ENCODE measurements at regions not wholly inside any gene's neighbourhood (a gene's known extent, or its start where the extent isn't known, plus 50 kb on each side); places are given as distances from the start of the nearest gene placed in this dataset.
A peak's percentile ranks its signal among the peaks of the same experiment; 100 is the strongest.
"Not testable (repeated sequence)": the region's sequence is repeated elsewhere in the genome, so short reads cannot be mapped to it uniquely, and the experiment has no call there.

GRCh38 chr4:82276332-82276640 is 97.5 kb downstream of the HNRNPD start:
- in situ Hi-C loops (cut with HindIII; ENCODE audit: low sequenced_read_pairs): no loop called here
- TF ChIP-seq CTCF (IDR thresholded peaks at IDR 0.05; ENCODE audit: low read depth, low read length, missing control alignments): no peak
- no peak overlapping the region for H3K4me3 ChIP-seq (ENCODE audit: low read depth, low read length)
- no peak for DNase-seq (ENCODE audit: low read depth)

- TF ChIP-seq CTCF (IDR thresholded peaks at IDR 0.05; ENCODE audit: low read depth, low read length, missing control alignments): no peak
- no peak for DNase-seq (ENCODE audit: low read depth)
- no peak overlapping the region for H3K4me3 ChIP-seq (ENCODE audit: low read depth, low read length)
- in situ Hi-C loops (cut with HindIII; ENCODE audit: low sequenced_read_pairs): no loop called here
Observed at GRCh38 chr4:82275431-82276331, 98.1 kb downstream of the HNRNPD start.

- H3K4me3 ChIP-seq (ENCODE audit: low read depth, low read length); in situ Hi-C loops (cut with HindIII; ENCODE audit: low sequenced_read_pairs); DNase-seq (ENCODE audit: low read depth): not testable (repeated sequence)
Observed at GRCh38 chr4:82274700-82275099, 99.1 kb downstream of the HNRNPD start.

GRCh38 chr4:82272523-82272922 is 101.3 kb downstream of the HNRNPD start:
- in situ Hi-C loops (cut with HindIII; ENCODE audit: low sequenced_read_pairs); DNase-seq (ENCODE audit: low read depth); H3K4me3 ChIP-seq (ENCODE audit: low read depth, low read length): not testable (repeated sequence)

GRCh38 chr4:82271915-82272480 is 101.8 kb downstream of the HNRNPD start:
- DNase-seq (ENCODE audit: low read depth); H3K4me3 ChIP-seq (ENCODE audit: low read depth, low read length); in situ Hi-C loops (cut with HindIII; ENCODE audit: low sequenced_read_pairs): not testable (repeated sequence)

- TF ChIP-seq CTCF (IDR thresholded peaks at IDR 0.05; ENCODE audit: low read depth, low read length, missing control alignments): no peak
- H3K4me3 ChIP-seq (ENCODE audit: low read depth, low read length): no peak overlapping the region
- in situ Hi-C loops (cut with HindIII; ENCODE audit: low sequenced_read_pairs): no loop called here
- no peak for DNase-seq (ENCODE audit: low read depth)
Observed at GRCh38 chr4:82268826-82269193, 105.0 kb downstream of the HNRNPD start.

GRCh38 chr4:82268050-82268825 is 105.6 kb downstream of the HNRNPD start:
- peak; percentile 36 for DNase-seq (ENCODE audit: low read depth)
- TF ChIP-seq CTCF (IDR thresholded peaks at IDR 0.05; ENCODE audit: low read depth, low read length, missing control alignments): peak; percentile 91
- no peak overlapping the region for H3K4me3 ChIP-seq (ENCODE audit: low read depth, low read length)
- in situ Hi-C loops (cut with HindIII; ENCODE audit: low sequenced_read_pairs): no loop called here

GRCh38 chr4:82267506-82267905 is 106.3 kb downstream of the HNRNPD start:
- in situ Hi-C loops (cut with HindIII; ENCODE audit: low sequenced_read_pairs): no loop called here

More at GRCh38 chr4:82267506-82267905, 106.3 kb downstream of the HNRNPD start:
- no peak for DNase-seq (ENCODE audit: low read depth)
- H3K4me3 ChIP-seq (ENCODE audit: low read depth, low read length): no peak overlapping the region
- TF ChIP-seq CTCF (IDR thresholded peaks at IDR 0.05; ENCODE audit: low read depth, low read length, missing control alignments): no peak
